Muscle of back (tissue), 3 donors: ENCODE measurements at regions not wholly inside any gene's neighbourhood (a gene's known extent, or its start where the extent isn't known, plus 50 kb on each side); places are given as distances from the start of the nearest gene placed in this dataset.
A peak's percentile ranks its signal among the peaks of the same experiment; 100 is the strongest.
"Not testable (repeated sequence)": the region's sequence is repeated elsewhere in the genome, so short reads cannot be mapped to it uniquely, and the experiment has no call there.

ENCODE experiments used
- DNase-seq, 3 donors: peaks; one replicate each; pipeline versions ENCODE4 v3.0.0 to v3.0.0-alpha.2; 2013

DNA sequence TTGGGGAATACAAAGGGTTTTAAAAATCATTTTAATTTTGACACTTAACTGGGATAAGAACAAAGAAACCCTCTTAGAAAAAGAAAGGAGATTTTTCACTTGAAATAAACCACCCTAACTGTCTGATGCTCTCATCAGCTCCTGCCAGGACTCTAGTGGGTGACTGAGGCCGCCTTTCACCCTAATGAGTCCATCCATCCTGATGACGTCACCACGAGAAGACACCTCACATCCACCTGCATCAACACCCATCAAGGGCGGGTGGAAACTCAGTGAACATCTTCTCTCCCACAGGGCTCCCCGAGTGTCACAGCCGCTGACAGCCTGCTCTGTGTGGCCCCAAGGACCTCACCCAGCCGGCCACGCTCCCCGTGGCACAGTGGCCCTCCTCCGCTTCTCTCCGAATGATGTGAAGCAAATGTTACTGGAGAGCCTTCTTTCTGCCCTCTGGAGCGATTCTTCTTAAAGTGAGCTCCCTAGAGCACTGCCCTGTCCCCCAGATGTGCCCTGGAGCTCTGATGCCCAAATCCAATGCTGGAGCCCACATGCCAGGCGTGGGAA, 584.3 kb upstream of the ADAMTS16 start:
- no peak for DNase-seq

DNA sequence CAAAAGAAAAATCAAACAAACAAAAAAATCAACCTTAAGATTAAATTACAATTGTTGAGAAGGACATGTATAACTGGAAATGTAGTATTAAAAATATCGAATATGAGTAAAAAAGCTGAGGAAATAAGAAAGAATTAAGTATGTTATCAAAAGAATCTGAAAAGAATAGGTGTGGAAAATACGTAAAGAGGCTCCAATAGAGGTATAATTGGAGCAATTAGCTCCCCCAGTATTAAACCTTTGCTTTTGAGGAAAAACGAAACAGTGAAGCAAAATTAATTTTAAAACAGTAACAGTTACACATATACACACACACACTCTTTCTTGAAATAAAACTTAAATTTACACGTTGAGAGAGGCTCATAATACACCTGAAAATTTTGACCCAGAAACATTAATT, 578.7 kb upstream of the ADAMTS16 start:
- DNase-seq: no peak

GRCh38 chr5:4563400-4563799, 576.7 kb upstream of the ADAMTS16 start:
- DNase-seq: no peak

- DNase-seq: peak in 1 of 3 donors; percentile 30
Observed at GRCh38 chr5:4570047-4570995, 569.8 kb upstream of the ADAMTS16 start.

GRCh38 chr5:4571248-4571948, 568.7 kb upstream of the ADAMTS16 start:
- DNase-seq: no peak

- peak; percentile 63 to 71 (median 65) for DNase-seq
Observed at GRCh38 chr5:4572311-4573100, 567.6 kb upstream of the ADAMTS16 start.

- peak in 1 of 3 donors; percentile 13 for DNase-seq
Observed at GRCh38 chr5:4575608-4576007, 564.5 kb upstream of the ADAMTS16 start.

- DNase-seq: peak; percentile 71 to 89 (median 80)
Observed at GRCh38 chr5:4576161-4576748, 563.9 kb upstream of the ADAMTS16 start.

DNA sequence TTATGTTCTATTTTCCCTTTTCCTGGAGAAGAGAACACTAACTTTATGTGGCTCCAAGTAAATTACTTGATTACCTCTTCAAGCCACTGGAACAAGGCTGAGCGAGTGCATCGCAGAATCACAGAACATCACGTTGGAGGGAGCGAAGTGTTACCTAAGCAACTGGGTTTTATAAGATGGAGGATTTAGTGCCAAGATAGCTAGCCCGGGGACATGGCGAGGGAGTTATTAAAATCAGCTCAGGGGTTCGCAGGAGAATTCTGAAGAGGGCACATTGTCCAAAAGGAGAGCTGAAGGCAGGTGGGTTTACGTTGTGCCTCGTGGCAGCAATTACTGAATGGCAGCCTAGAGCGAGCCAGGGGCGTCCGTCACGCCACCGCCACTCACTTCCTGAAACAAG, 563.2 kb upstream of the ADAMTS16 start:
- DNase-seq: no peak

DNA sequence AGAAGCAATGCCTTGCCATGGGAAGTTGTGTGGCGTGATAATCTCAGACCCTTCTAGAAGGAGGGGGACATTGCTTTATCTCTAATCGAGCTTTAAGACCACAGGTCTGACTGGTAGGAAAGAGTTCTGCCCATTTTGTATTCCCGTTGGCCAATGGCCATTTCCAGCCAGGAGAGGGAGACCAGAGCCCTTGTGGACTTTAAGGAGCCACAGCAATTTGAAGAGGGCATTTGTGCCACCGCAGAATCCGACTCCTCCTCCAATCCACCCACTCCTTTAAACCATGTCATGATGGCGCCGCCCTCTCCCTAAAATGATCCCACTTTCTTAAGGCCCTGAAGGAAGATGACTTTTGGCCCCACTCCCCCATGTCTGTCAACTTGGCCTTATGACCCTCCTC, 560.5 kb upstream of the ADAMTS16 start:
- no peak for DNase-seq

- DNase-seq: no peak
Observed at GRCh38 chr5:4580772-4581171, 559.4 kb upstream of the ADAMTS16 start.

DNA sequence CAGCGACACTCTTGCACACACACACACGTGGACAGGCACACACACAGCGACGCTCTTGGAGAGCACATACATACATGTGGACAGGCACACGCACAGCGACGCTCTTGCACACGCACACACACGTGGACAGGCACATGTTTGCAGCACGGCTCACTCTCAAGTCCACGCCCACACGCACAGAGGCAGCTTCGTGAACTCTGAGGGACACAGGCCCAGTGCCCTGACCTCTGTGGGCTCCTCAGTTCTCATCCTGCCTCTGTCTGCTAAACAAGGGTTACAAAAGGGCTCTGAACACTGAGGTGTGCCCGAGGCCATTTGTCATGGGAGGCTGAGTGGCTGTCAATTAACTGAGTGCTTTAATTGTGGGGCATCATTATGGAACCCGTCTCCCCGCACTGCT, 558.8 kb upstream of the ADAMTS16 start:
- no peak for DNase-seq

DNA sequence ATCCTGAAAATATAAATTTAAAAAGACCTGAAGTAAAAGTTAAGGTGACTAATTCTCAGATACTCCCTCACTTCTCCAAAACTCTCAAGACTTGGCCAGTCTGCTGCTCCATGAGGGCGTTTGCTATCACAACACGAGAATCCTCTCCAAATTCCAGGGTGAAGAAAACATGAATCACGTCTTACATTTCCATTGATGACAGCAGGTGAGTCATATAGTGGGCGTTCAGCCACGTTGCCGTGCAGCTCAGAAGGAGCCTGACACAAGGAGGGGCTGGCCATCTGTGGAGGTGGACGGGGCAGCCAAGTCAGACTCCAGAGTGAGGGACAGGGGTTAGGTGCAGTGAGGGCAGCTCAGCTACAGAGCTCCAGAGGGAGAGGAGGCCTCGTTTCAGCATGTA, 555.1 kb upstream of the ADAMTS16 start:
- DNase-seq: peak; percentile 37 to 79 (median 55)

- DNase-seq: no peak
Observed at GRCh38 chr5:4613440-4613839, 526.7 kb upstream of the ADAMTS16 start.

DNA sequence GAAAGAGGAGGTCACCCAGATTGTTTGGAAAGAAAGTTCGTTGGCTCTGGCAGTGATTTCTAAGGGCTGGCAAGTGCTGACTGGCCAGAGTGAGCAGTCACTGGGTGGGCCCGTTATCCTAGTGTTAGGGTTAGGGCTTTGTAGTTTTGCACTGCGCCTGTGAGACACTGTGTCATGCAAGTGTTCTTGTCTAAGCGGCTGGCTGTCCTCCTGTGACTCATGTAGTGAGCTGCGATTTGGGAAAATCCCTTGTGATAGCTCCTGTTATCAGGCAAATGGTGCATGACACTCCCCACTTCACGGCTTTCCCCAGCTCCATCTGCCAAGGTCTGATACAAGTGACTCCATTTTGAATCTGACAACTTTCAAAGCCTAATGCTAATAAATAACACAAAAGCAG, 526.0 kb upstream of the ADAMTS16 start:
- no peak for DNase-seq

- not testable (repeated sequence) for DNase-seq
Observed at GRCh38 chr5:4615369-4615768, 524.8 kb upstream of the ADAMTS16 start.

GRCh38 chr5:4625206-4625896, 514.8 kb upstream of the ADAMTS16 start:
- no peak for DNase-seq

DNA sequence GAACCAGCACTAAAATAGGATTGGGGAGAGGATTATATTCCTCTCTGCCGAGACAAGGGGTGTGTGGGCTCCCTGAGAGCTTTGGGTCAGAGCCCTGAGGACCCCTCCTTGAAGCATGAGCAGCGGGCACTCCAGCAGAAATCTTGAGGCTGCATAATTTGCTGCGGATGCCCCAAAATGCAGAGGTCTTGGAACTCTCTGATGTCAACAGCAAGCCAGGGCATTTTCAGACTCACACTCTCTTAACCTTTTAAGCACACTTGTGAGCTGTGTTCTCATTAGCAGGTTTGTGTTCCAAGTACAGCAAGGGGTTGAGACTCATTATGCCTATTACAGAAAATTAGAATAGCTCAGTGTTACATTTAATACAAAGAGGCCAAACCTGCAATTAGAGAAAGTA, 513.0 kb upstream of the ADAMTS16 start:
- no peak for DNase-seq

DNA sequence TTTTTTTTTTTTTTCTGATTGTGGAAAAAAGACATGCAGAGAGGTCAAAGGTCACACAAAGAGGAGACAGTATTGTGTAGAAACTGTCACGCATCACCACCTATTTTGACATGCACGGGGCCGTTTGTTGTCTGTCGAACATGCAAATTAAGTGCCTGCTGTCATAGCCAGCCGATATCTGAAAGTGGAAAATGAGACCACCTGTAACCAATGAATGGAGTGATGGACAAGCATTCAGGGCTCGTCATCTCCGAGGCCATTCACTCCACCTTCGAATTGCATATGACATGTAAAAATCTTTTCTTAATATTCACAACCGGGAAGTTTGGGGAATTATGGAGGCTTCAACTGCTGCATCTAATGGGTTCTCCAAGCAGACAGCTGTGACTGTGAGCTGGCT, 512.2 kb upstream of the ADAMTS16 start:
- DNase-seq: no peak

DNA sequence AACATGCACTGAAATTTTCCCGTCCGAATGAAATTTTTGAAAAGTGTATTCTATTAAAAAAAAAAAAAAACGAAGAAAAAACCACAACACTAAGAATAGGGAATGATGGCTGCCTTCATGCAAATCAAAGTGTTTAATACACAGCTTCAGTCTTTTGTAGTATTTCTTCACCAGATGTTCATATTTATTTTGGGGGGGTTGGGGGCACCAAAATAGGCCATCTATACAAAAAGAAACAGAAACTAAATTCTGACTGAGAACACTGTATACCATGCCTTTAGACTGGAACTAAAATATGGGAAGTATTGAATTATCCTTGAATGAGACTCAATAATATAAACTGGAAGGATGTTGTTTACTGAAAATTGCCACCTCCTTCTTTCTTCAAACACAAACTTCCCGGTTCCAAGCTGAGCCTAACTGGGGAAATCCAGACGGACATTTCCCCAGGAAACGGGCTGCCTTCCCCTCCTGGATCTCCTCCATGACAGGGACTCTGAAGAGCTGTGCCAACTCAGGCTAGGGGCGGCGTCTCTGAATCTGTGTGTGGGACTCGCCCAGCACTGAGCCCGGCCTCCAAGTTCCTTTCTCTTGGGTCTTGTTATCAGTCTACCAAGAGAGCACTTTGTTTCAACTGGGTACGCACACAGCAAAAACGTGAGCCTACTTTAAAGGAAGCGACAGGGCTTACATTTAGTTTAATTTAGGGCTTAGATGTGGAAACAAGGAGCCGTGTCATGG, 511.3 kb upstream of the ADAMTS16 start:
- DNase-seq: no peak
